Loucy (cell line): ENCODE measurements at regions not wholly inside any gene's neighbourhood (a gene's known extent, or its start where the extent isn't known, plus 50 kb on each side); places are given as distances from the start of the nearest gene placed in this dataset.

Experiments used
- EZH2phosphoT487 ChIP-seq: fragments of 200-600 bp; IDR thresholded peaks from 2 replicates; pipeline ENCODE4 v1.6.1; 2018; ENCODE audit warnings: antibody characterized with exemption, mild to moderate bottlenecking, moderate library complexity, borderline replicate concordance
- TF ChIP-seq, protein P1 (sequence below): fragments of 200-600 bp; sonication (generic); conservative IDR thresholded peaks from 2 replicates; pipeline ENCODE4 v1.5.1; 2014; ENCODE audit warnings: mild to moderate bottlenecking, antibody characterized with exemption, low read length

DNA sequence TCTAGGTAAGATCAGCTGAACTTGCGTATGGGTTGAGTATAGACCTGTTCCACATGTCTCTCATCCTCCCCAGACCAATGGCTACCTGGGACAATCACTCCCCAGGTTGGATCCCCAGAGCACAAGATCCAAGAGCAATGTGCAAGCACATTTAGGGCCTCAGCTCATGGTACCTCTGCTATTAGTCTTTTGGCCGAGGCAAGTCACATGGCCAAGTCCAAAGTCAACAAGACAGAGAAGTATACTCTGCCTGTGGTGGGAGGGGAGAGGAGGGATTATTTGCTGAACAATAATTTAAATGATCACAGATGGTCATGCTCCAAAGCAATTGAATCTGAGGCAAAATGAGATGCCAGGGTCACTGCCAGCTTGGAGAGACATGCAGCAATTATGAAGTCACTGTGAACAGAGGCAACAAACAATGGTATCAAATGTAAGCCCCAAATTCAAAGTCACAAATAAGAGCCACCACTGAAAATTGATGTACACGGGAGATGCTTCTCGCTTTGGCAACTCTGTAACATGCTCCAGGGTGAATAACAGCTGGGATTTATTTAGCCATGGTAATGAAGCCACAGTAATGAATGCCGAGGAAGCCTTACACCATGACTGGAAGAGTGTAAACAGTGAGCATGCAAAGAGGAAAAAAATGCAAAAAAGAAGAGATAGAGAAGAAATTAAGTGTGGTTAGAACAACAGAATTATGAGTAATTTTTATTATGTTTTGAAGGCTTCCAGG is 149.1 kb downstream of the ZNF281 start:
- TF ChIP-seq, protein P1, sequence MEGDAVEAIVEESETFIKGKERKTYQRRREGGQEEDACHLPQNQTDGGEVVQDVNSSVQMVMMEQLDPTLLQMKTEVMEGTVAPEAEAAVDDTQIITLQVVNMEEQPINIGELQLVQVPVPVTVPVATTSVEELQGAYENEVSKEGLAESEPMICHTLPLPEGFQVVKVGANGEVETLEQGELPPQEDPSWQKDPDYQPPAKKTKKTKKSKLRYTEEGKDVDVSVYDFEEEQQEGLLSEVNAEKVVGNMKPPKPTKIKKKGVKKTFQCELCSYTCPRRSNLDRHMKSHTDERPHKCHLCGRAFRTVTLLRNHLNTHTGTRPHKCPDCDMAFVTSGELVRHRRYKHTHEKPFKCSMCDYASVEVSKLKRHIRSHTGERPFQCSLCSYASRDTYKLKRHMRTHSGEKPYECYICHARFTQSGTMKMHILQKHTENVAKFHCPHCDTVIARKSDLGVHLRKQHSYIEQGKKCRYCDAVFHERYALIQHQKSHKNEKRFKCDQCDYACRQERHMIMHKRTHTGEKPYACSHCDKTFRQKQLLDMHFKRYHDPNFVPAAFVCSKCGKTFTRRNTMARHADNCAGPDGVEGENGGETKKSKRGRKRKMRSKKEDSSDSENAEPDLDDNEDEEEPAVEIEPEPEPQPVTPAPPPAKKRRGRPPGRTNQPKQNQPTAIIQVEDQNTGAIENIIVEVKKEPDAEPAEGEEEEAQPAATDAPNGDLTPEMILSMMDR, result no peak
- TF ChIP-seq EZH2phosphoT487, result no peak
